ENCODE measurements at regions not wholly inside any gene's neighbourhood (a gene's known extent, or its start where the extent isn't known, plus 50 kb on each side); places are given as distances from the start of the nearest gene placed in this dataset.

DNA sequence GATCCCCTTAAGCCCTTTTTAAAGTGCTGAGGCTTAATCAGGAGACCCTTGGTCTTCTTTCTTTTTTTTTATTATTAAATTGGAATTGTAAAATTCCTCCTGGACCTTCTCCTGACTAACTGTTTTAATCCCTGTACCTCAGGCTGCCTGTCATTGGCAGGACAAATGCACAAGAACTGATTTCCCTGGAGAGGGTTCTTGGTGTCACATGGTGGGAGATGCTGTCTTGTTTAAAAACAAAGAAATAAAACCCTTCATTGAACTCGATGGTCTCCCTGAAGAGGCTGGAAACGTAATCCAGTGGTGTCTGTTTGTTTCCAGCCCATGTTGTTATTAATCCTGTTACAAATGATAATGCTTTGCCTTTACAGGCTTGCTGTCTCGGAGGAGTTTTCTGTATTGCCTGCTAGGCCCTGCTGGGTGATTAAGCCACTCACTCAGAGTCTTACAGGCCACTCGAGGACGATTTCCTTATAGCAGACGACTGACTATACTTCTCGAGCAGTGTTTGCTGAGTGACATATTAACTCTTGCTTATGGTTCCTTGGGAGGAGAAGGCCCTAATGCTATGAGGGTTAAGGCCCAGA lies 100.5 kb upstream of the MGAT5 start:
- TF ChIP-seq, protein P1, sequence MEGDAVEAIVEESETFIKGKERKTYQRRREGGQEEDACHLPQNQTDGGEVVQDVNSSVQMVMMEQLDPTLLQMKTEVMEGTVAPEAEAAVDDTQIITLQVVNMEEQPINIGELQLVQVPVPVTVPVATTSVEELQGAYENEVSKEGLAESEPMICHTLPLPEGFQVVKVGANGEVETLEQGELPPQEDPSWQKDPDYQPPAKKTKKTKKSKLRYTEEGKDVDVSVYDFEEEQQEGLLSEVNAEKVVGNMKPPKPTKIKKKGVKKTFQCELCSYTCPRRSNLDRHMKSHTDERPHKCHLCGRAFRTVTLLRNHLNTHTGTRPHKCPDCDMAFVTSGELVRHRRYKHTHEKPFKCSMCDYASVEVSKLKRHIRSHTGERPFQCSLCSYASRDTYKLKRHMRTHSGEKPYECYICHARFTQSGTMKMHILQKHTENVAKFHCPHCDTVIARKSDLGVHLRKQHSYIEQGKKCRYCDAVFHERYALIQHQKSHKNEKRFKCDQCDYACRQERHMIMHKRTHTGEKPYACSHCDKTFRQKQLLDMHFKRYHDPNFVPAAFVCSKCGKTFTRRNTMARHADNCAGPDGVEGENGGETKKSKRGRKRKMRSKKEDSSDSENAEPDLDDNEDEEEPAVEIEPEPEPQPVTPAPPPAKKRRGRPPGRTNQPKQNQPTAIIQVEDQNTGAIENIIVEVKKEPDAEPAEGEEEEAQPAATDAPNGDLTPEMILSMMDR (conservative IDR thresholded peaks at IDR 0.05 in 1 of 2, IDR thresholded peaks at IDR 0.05 in 1 of 2; ENCODE audit: extremely low read depth in 1 of 2, insufficient read depth in 1 of 2, low read depth in 1 of 2, low read length in 2 of 2): no peak
- TF ChIP-seq EZH2 (IDR thresholded peaks at IDR 0.05; ENCODE audit: borderline replicate concordance, low read length): no peak

Measured in mammary epithelial cell (primary cell).